Activated CD8-positive, alpha-beta memory T cell treated with anti-CD3 and anti-CD28 coated beads, Interleukin-2, amount 50 U/mL, for 24 hours (primary cell): ENCODE measurements at regions not wholly inside any gene's neighbourhood (a gene's known extent, or its start where the extent isn't known, plus 50 kb on each side); places are given as distances from the start of the nearest gene placed in this dataset.
"Not testable (repeated sequence)": the region's sequence is repeated elsewhere in the genome, so short reads cannot be mapped to it uniquely, and the experiment has no call there.

ENCODE experiments used
- DNase-seq: peaks from one replicate; pipeline ENCODE4 v3.0.0-alpha.2; 2020; ENCODE audit errors: extremely low read depth

GRCh38 chr12:24507827-24508226 lies 441.1 kb downstream of the BCAT1 start:
- DNase-seq = no peak

GRCh38 chr12:24505366-24506015 lies 443.4 kb downstream of the BCAT1 start:
- no peak for DNase-seq

GRCh38 chr12:24503477-24503876 lies 445.4 kb downstream of the BCAT1 start:
- not testable (repeated sequence) for DNase-seq

- no peak for DNase-seq
These were observed 448.1 kb downstream of the BCAT1 start for GRCh38 chr12:24500831-24501230.

- DNase-seq = no peak
These were observed 448.5 kb downstream of the BCAT1 start for GRCh38 chr12:24500421-24500820.

GRCh38 chr12:24499151-24500146 lies 449.5 kb downstream of the BCAT1 start:
- DNase-seq = no peak

- DNase-seq = no peak
These were observed 452.1 kb downstream of the BCAT1 start for GRCh38 chr12:24496755-24497154.

GRCh38 chr12:24494401-24494800 lies 454.5 kb downstream of the BCAT1 start:
- no peak for DNase-seq

- DNase-seq = no peak
These were observed 456.9 kb downstream of the BCAT1 start for GRCh38 chr12:24491968-24492367.

- no peak for DNase-seq
These were observed 459.0 kb downstream of the BCAT1 start for GRCh38 chr12:24489939-24490338.

GRCh38 chr12:24488906-24489619 lies 459.8 kb downstream of the BCAT1 start:
- DNase-seq = no peak

GRCh38 chr12:24488091-24488596 lies 460.8 kb downstream of the BCAT1 start:
- DNase-seq = no peak

GRCh38 chr12:24487606-24488005 lies 461.3 kb downstream of the BCAT1 start:
- no peak for DNase-seq

- no peak for DNase-seq
These were observed 465.2 kb downstream of the BCAT1 start for GRCh38 chr12:24483732-24484131.

- DNase-seq = no peak
These were observed 465.9 kb downstream of the BCAT1 start for GRCh38 chr12:24482882-24483604.

GRCh38 chr12:24482044-24482443 lies 466.9 kb downstream of the BCAT1 start:
- DNase-seq = no peak

GRCh38 chr12:24480766-24481449 lies 468.0 kb downstream of the BCAT1 start:
- no peak for DNase-seq

- no peak for DNase-seq
These were observed 469.8 kb downstream of the BCAT1 start for GRCh38 chr12:24479131-24479530.

GRCh38 chr12:24478254-24478653 lies 470.6 kb downstream of the BCAT1 start:
- no peak for DNase-seq

- no peak for DNase-seq
These were observed 472.6 kb downstream of the BCAT1 start for GRCh38 chr12:24476310-24476709.

GRCh38 chr12:24475337-24475736 lies 473.6 kb downstream of the BCAT1 start:
- DNase-seq = no peak
